ENCODE measurements at regions not wholly inside any gene's neighbourhood (a gene's known extent, or its start where the extent isn't known, plus 50 kb on each side); places are given as distances from the start of the nearest gene placed in this dataset.

- Mint-ChIP-seq H3K36me3 (ENCODE audit: low read depth) (no peaks in the 10 kb centered on the region), H3K4me3 (no peak overlapping the region), H3K9me3 (no peaks in the 10 kb centered on the region), H3K4me1 (no peaks in the 10 kb centered on the region), H3K27ac (no peak overlapping the region), H3K27me3 (ENCODE audit: low read depth, poor library complexity) (peaks cover 6% of the 10 kb centered on the region)
- DNase-seq, result no peak
- no peak for TF ChIP-seq CTCF (IDR thresholded peaks at IDR 0.05)
Observed at GRCh38 chr1:98315309-98315708, 346.2 kb upstream of the SNX7 start.

DNA sequence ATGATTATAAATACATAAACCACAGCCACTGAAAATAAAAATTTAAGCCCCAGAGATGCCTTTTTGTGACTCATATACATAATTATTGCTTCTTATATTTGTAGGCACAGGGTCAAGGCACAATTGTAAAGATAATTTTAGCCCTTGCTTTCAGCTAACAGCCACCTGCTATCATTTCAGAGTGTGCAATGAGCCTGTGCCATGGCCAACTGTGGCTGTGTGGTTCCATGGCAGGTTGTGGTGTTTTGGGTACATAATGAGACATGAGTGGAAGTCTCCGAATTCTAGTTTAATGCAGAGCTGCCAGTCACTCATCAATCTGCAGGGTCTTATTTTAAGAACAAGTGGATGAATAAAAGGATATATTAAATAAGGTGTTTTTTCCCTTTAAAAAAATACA lies 346.9 kb upstream of the SNX7 start:
- no peaks in the 10 kb centered on the region for H3K4me1 Mint-ChIP-seq
- H3K27me3 Mint-ChIP-seq (ENCODE audit: low read depth, poor library complexity), result peaks cover 6% of the 10 kb centered on the region
- no peaks in the 10 kb centered on the region for H3K9me3 Mint-ChIP-seq
- H3K27ac Mint-ChIP-seq, result no peak overlapping the region
- no peaks in the 10 kb centered on the region for H3K36me3 Mint-ChIP-seq (ENCODE audit: low read depth)
- DNase-seq, result no peak
- TF ChIP-seq CTCF (IDR thresholded peaks at IDR 0.05), result no peak
- no peak overlapping the region for H3K4me3 Mint-ChIP-seq

GRCh38 chr1:98306517-98307089 lies 354.9 kb upstream of the SNX7 start:
- Mint-ChIP-seq H3K36me3 (ENCODE audit: low read depth) (no peaks in the 10 kb centered on the region), H3K27ac (no peak overlapping the region), H3K27me3 (ENCODE audit: low read depth, poor library complexity) (no peaks in the 10 kb centered on the region), H3K4me3 (no peak overlapping the region), H3K4me1 (no peaks in the 10 kb centered on the region), H3K9me3 (no peaks in the 10 kb centered on the region)
- no peak for TF ChIP-seq CTCF (IDR thresholded peaks at IDR 0.05)
- no peak for DNase-seq

DNA sequence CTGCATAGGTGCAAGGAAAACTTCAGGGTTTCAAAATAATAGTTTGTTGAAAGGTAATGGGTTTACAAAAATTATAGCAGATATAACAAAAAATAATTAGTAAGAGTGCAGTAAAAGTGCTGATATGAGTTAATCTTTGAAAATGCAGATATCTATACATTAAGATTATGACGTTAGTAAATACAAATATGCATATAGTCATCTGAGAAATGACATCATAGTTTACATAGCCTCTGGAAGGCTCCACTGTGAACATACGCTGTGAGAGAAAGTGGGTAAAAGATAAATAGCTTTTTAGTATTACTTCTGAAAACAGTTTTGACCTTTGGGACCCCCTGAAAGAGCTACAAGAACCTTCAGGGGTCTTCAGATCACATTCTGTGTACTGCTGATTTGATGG lies 356.2 kb upstream of the SNX7 start:
- DNase-seq, result no peak
- TF ChIP-seq CTCF (IDR thresholded peaks at IDR 0.05), result no peak
- no peaks in the 10 kb centered on the region for H3K27me3 Mint-ChIP-seq (ENCODE audit: low read depth, poor library complexity)
- H3K4me3 Mint-ChIP-seq, result no peak overlapping the region
- no peak overlapping the region for H3K27ac Mint-ChIP-seq
- no peaks in the 10 kb centered on the region for H3K36me3 Mint-ChIP-seq (ENCODE audit: low read depth)
- H3K9me3 Mint-ChIP-seq, result no peaks in the 10 kb centered on the region
- no peaks in the 10 kb centered on the region for H3K4me1 Mint-ChIP-seq

DNA sequence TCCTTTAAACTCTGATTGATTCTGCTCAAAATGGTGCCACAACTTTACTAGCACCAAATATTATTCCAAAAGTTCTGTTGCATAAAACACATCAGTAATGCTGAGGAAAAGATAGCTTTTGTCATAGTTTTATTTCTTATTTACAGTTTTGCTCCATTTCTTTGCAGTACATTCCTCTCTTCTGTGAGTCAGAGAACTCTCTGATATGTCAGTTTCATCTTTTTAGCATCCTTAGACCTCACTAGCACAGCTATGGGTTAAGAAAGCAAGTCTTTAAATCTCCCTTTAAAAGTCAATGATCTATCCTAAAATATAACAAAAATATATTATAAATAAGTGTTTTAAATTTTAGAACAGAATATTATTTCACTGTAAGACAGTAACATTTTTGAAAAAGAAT lies 356.6 kb upstream of the SNX7 start:
- Mint-ChIP-seq H3K4me1 (peaks cover 4% of the 10 kb centered on the region), H3K27ac (no peak overlapping the region), H3K4me3 (no peak overlapping the region), H3K9me3 (no peaks in the 10 kb centered on the region), H3K36me3 (ENCODE audit: low read depth) (no peaks in the 10 kb centered on the region), H3K27me3 (ENCODE audit: low read depth, poor library complexity) (no peaks in the 10 kb centered on the region)
- no peak for DNase-seq
- TF ChIP-seq CTCF (IDR thresholded peaks at IDR 0.05), result no peak

- no peak overlapping the region for H3K27ac Mint-ChIP-seq
- no peaks in the 10 kb centered on the region for H3K9me3 Mint-ChIP-seq
- no peak overlapping the region for H3K4me3 Mint-ChIP-seq
- DNase-seq, result no peak
- H3K4me1 Mint-ChIP-seq, result peaks cover 14% of the 10 kb centered on the region
- no peaks in the 10 kb centered on the region for H3K27me3 Mint-ChIP-seq (ENCODE audit: low read depth, poor library complexity)
- no peak for TF ChIP-seq CTCF (IDR thresholded peaks at IDR 0.05)
- no peaks in the 10 kb centered on the region for H3K36me3 Mint-ChIP-seq (ENCODE audit: low read depth)
Observed at GRCh38 chr1:98299861-98300260, 361.7 kb upstream of the SNX7 start.
